Activated CD8-positive, alpha-beta memory T cell treated with anti-CD3 and anti-CD28 coated beads for 48 hours (primary cell): ENCODE measurements at regions not wholly inside any gene's neighbourhood (a gene's known extent, or its start where the extent isn't known, plus 50 kb on each side); places are given as distances from the start of the nearest gene placed in this dataset.

ENCODE experiments used
- DNase-seq, 3 experiments: peaks; one replicate each; pipeline ENCODE4 v3.0.0-alpha.2; 2020; ENCODE audit warnings: low read depth in 2 of 3, low spot score in 2 of 3

DNA sequence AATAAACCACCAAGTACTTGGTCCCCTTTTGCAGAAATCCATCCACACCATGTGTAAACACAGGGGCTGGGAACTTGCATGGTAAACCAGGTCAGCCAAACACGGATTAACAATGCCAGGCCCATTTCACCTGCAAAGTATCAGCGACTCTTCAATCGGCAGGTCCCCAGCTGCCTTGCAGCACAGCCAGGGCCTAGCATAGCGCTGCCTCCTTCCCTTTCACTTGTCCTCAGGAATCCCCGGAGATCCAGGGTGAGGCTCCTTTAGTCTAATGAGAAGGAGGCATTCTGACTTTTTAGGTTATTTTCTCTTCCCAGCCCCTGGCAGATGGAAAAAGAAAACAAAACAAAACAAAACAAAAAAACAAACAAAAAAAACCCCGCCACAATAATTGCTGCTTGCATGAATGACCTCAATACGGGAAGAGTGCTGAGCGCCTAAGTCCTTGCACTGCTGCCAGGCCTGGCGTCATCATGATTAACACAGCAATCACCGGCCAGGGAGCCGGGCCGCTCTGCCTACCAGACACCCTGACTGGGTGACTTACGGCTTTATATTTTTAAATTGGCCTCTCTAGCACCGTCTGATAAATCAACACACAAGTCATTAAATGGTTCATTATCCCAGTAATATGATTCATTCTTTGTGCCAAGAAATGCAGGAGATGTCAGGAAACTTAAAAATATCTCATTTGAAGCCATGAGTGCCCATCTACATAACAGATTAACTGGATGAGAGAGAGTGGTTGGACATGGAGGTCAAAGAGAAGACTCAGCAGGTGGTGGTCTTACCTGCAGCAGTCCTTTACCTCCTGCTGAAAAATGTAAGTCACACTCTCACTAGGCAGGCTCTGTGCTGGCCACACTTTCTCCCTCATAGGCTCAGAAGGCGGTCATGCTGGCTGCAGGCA, 692.7 kb downstream of the UQCRFS1 start:
- DNase-seq = no peak

GRCh38 chr19:28519218-28519779, 693.7 kb downstream of the UQCRFS1 start:
- DNase-seq = no peak

GRCh38 chr19:28516415-28516872, 696.5 kb downstream of the UQCRFS1 start:
- DNase-seq = no peak

DNA sequence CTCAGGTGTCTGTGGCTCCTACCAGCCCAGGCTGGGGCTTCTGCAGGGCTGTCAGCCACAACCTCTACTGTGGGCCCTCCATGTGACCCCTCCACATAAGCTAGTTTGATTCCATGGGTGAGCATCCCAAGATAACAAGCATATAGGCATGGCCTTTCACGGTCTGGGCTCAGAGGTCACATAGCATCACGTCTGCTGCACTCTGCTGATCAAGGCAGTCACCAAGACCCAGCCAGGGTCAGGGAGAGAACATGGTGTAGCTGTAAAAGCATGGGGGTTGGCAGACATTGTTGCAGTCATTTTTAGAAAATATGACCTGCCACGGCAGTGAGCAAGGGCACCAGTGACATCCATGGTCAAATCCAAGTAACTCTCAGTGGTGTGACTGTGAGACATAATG, 698.8 kb downstream of the UQCRFS1 start:
- DNase-seq = no peak

- DNase-seq = no peak
These were observed 701.3 kb downstream of the UQCRFS1 start for GRCh38 chr19:28511655-28512054.

GRCh38 chr19:28509079-28509895, 703.7 kb downstream of the UQCRFS1 start:
- DNase-seq = no peak

- no peak for DNase-seq
These were observed 704.3 kb downstream of the UQCRFS1 start for GRCh38 chr19:28508666-28509065.

DNA sequence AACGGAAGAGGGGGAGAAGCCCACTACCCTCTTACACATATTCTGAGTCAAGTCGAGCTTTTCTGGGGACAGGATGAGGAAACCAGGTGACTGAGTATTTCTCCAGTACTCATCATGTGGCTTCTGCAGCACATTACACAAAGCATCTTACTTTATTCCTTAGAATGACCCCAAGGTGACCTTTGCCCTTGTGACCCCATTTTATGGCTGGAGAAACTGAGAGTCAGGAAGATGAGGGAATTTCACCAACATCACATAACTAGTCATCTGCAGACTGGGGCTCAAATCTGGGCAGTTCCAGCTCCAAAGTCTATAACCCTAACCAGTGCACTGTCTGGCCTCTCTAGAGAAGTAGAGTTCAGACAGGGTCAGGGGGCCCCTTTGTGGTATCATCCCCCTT, 707.0 kb downstream of the UQCRFS1 start:
- no peak for DNase-seq

GRCh38 chr19:28505134-28505533, 707.8 kb downstream of the UQCRFS1 start:
- DNase-seq = no peak

DNA sequence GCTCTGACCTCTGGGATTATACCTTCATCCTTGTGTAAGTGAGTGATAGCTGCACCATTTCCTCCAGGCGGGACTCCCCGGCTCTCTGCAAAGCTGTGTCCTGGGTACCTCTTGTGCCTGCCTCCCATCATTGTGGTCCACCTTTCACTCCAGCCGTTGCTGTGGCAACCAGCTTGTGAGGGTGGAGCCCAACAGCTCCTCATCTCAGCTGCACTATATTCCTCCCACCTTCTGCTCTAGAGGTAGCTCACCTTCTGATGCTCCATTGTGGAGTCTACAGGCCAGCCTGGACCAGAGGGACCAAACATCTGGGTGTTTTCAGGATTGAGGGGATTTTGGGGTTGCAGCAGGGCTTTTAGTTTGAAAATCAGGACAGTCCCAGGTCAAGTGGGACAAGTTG, 708.2 kb downstream of the UQCRFS1 start:
- DNase-seq = no peak

GRCh38 chr19:28504139-28504538, 708.8 kb downstream of the UQCRFS1 start:
- DNase-seq = no peak

DNA sequence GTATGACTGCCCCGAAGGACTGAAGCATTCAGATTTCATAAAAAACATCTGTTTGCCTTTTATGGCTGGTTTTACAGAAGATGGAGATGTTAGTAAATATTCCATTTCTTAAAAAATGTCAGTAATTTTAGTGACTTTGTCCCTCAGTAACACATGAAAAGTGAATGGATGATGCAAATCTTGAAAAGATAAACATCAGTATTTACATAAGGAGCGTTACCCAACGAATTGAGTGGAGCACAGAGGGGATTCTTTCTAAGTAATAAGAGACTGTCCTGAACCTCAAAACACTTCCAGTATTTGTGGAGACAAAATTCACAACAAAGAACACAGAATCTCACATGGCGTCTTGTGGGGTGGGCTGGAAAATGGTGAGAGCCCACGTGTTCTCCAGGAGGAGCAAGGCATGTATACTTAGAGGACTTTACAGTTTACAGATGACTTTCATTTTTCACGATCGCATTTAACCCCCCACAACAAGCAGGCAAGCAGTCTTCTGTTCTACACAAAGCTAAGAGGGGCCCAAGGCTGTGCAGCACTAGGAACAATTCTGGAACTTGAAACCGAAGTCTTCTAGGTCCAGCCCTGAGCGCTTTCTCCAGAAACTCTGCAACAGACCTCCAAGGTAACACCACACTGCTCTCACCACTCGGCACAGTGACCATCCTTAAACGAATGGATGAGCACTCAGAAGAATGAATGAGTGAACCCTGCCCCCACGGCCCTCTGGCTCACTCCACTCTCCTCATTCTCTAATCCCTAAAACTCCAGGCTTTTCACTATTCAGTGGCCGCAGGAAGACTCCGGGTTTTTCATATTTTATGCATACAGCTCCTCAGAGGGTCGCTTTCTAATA, 709.8 kb downstream of the UQCRFS1 start:
- DNase-seq = no peak

DNA sequence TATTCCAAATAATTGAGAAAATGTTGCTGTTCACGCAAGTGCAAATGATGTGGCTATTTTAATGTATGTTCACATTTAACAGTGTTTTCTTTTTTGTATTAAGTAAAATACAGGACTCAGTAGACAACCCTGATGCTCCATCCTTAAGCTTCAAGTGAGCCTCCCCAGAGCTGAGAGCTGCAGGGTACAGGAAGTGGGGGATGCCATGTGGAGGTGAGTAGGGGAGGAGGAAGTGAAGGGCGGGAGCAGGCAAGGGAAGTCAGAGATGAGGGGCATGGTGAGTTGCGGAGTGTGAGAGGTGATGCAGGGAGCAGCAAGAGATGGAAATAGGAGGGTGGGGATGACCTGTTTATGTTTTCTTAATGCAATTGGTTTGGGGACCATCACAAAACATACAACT, 711.0 kb downstream of the UQCRFS1 start:
- no peak for DNase-seq

GRCh38 chr19:28500982-28501630, 711.8 kb downstream of the UQCRFS1 start:
- DNase-seq = no peak

DNA sequence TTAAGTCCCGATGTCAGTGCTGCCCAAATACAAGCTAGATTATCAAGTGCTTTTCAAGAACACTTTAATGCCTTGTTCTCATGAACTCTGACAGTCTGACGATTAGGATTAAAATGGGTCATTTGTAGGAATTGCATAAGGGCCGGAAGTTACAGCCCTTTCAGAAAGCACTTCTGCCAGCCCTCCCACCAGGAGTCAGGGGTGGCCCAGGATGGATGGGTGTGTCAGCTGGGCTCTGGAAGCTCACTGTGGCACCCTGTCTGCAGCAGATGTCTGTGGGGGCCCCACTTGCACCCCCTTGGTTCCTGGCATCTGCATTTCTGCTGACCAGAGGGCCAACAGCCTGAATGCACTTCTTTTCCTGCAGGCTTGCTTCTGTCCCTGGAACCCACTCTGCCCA, 712.7 kb downstream of the UQCRFS1 start:
- no peak for DNase-seq

GRCh38 chr19:28498404-28498976, 714.5 kb downstream of the UQCRFS1 start:
- no peak for DNase-seq

DNA sequence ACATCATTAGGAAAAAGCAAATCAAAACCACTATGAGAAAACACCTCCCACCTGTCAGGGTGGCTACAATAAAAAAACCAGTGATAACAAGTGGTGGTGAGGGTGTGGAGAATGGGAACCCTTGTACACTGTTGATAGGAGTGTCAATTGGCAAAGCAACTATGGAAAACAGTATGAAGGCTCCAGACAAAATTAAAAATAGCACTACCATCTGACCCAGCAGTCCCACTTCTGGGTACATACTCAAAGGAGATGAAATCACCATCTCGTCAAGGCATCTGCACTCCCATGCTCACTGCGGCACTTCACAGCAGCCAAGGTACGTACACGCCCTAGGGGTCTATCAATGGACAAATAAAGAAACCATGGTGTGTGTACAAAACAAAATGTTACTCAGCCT, 715.1 kb downstream of the UQCRFS1 start:
- no peak for DNase-seq

DNA sequence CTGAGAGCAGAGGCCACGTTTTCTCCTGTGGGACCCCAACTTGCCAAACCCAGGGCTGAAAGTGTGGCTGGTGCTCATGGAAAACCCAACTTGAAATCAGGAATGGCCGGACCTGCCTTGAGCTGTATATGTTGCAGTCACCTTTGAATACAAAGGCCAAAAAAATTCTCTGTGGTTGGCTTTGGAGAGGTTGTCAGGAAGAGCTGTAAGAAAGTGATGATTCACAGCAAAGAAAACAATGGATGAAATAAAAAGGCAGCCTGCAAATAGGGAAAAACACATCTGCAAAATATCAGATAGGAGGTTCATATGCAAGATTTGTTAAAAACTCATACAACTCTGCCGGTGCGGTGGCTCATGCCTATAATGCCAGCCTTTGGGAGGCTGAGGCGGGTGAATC, 715.8 kb downstream of the UQCRFS1 start:
- DNase-seq = no peak

- no peak for DNase-seq
These were observed 717.9 kb downstream of the UQCRFS1 start for GRCh38 chr19:28495046-28495445.

DNA sequence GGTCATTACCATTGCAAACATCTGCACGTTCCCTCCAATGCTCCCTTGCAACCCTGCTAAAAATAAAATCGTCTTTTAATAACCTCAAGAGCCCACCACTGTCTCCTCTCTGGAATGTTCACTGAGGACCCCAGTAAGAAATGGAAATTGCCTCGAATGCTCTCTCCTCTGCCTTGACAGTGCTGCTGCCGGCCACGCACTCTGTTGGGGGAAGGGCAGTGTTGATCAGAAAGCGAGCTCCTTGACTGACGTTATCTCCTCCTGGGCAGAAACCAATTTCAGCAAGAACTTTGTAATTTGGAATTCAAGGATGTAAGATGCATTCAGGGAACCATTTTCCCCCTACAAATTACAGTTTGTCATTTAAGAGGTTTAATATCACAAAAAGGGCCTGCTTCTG, 718.5 kb downstream of the UQCRFS1 start:
- DNase-seq = no peak
